ENCODE measurements at regions not wholly inside any gene's neighbourhood (a gene's known extent, or its start where the extent isn't known, plus 50 kb on each side); places are given as distances from the start of the nearest gene placed in this dataset.

GRCh38 chr2:34099377-34099776 lies 500.3 kb upstream of the FAM98A start:
- DNase-seq (ENCODE audit: low read depth) = no peak

GRCh38 chr2:34098256-34098655 lies 499.2 kb upstream of the FAM98A start:
- no peak for DNase-seq (ENCODE audit: low read depth)

- DNase-seq (ENCODE audit: low read depth) = peak; percentile 7
Observed at GRCh38 chr2:34096562-34097171, 497.6 kb upstream of the FAM98A start.

- no peak for DNase-seq (ENCODE audit: low read depth)
Observed at GRCh38 chr2:34093790-34094189, 494.7 kb upstream of the FAM98A start.

GRCh38 chr2:34070196-34070595 lies 471.1 kb upstream of the FAM98A start:
- DNase-seq (ENCODE audit: low read depth) = no peak

- DNase-seq (ENCODE audit: low read depth) = no peak
Observed at GRCh38 chr2:34069604-34070003, 470.5 kb upstream of the FAM98A start.

GRCh38 chr2:34050413-34050812 lies 451.3 kb upstream of the FAM98A start:
- DNase-seq (ENCODE audit: low read depth) = no peak

GRCh38 chr2:34045101-34045655 lies 446.1 kb upstream of the FAM98A start:
- no peak for DNase-seq (ENCODE audit: low read depth)

GRCh38 chr2:34037886-34038285 lies 438.8 kb upstream of the FAM98A start:
- DNase-seq (ENCODE audit: low read depth) = no peak

- no peak for DNase-seq (ENCODE audit: low read depth)
Observed at GRCh38 chr2:34037157-34037556, 438.1 kb upstream of the FAM98A start.

- DNase-seq (ENCODE audit: low read depth) = no peak
Observed at GRCh38 chr2:34031097-34031496, 432.0 kb upstream of the FAM98A start.

GRCh38 chr2:34030273-34030672 lies 431.2 kb upstream of the FAM98A start:
- no peak for DNase-seq (ENCODE audit: low read depth)

- no peak for DNase-seq (ENCODE audit: low read depth)
Observed at GRCh38 chr2:34029073-34029472, 430.0 kb upstream of the FAM98A start.

- DNase-seq (ENCODE audit: low read depth) = no peak
Observed at GRCh38 chr2:34025196-34025595, 426.1 kb upstream of the FAM98A start.

- peak; percentile 23 for DNase-seq (ENCODE audit: low read depth)
Observed at GRCh38 chr2:34012715-34013302, 413.7 kb upstream of the FAM98A start.

- no peak for DNase-seq (ENCODE audit: low read depth)
Observed at GRCh38 chr2:34011684-34012083, 412.6 kb upstream of the FAM98A start.

- no peak for DNase-seq (ENCODE audit: low read depth)
Observed at GRCh38 chr2:34005901-34006300, 406.8 kb upstream of the FAM98A start.

GRCh38 chr2:34004936-34005335 lies 405.8 kb upstream of the FAM98A start:
- DNase-seq (ENCODE audit: low read depth) = no peak

- no peak for DNase-seq (ENCODE audit: low read depth)
Observed at GRCh38 chr2:34003795-34004194, 404.7 kb upstream of the FAM98A start.

- DNase-seq (ENCODE audit: low read depth) = no peak
Observed at GRCh38 chr2:34001557-34001956, 402.5 kb upstream of the FAM98A start.

- no peak for DNase-seq (ENCODE audit: low read depth)
Observed at GRCh38 chr2:33984131-33984530, 385.0 kb upstream of the FAM98A start.

GRCh38 chr2:33978471-33978870 lies 379.4 kb upstream of the FAM98A start:
- DNase-seq (ENCODE audit: low read depth) = no peak

- no peak for DNase-seq (ENCODE audit: low read depth)
Observed at GRCh38 chr2:33975498-33975897, 376.4 kb upstream of the FAM98A start.

- DNase-seq (ENCODE audit: low read depth) = no peak
Observed at GRCh38 chr2:33967103-33967502, 368.0 kb upstream of the FAM98A start.
